HK-2 (cell line): ENCODE measurements at regions not wholly inside any gene's neighbourhood (a gene's known extent, or its start where the extent isn't known, plus 50 kb on each side); places are given as distances from the start of the nearest gene placed in this dataset.
"Not testable (repeated sequence)": the region's sequence is repeated elsewhere in the genome, so short reads cannot be mapped to it uniquely, and the experiment has no call there.

Experiments
- DNase-seq: peaks from one replicate; pipeline ENCODE4 v3.0.0-alpha.2; 2018; ENCODE audit not compliant: unreplicated experiment

GRCh38 chr7:157467496-157468212 lies 130.8 kb downstream of the DNAJB6 start:
- DNase-seq = no peak

- no peak for DNase-seq
These were observed 131.7 kb downstream of the DNAJB6 start for GRCh38 chr7:157468221-157469111.

GRCh38 chr7:157469181-157470016 lies 132.6 kb downstream of the DNAJB6 start:
- no peak for DNase-seq

- DNase-seq = no peak
These were observed 133.2 kb downstream of the DNAJB6 start for GRCh38 chr7:157470017-157470322.

- DNase-seq = no peak
These were observed 133.9 kb downstream of the DNAJB6 start for GRCh38 chr7:157470701-157471131.

- no peak for DNase-seq
These were observed 134.7 kb downstream of the DNAJB6 start for GRCh38 chr7:157471259-157472125.

GRCh38 chr7:157472311-157473050 lies 135.7 kb downstream of the DNAJB6 start:
- no peak for DNase-seq

- DNase-seq = no peak
These were observed 136.3 kb downstream of the DNAJB6 start for GRCh38 chr7:157473051-157473569.

GRCh38 chr7:157474685-157475084 lies 137.9 kb downstream of the DNAJB6 start:
- peak; percentile 14 for DNase-seq

GRCh38 chr7:157475095-157475494 lies 138.3 kb downstream of the DNAJB6 start:
- no peak for DNase-seq

GRCh38 chr7:157475601-157476000 lies 138.8 kb downstream of the DNAJB6 start:
- DNase-seq = no peak

GRCh38 chr7:157476201-157476600 lies 139.4 kb downstream of the DNAJB6 start:
- no peak for DNase-seq

- no peak for DNase-seq
These were observed 140.1 kb downstream of the DNAJB6 start for GRCh38 chr7:157476654-157477549.

- DNase-seq = no peak
These were observed 140.9 kb downstream of the DNAJB6 start for GRCh38 chr7:157477550-157478212.

- not testable (repeated sequence) for DNase-seq
These were observed 141.8 kb downstream of the DNAJB6 start for GRCh38 chr7:157478611-157479010.

- DNase-seq = no peak
These were observed 142.5 kb downstream of the DNAJB6 start for GRCh38 chr7:157479326-157479725.

- DNase-seq = no peak
These were observed 143.7 kb downstream of the DNAJB6 start for GRCh38 chr7:157480371-157481050.

GRCh38 chr7:157481389-157481788 lies 144.6 kb downstream of the DNAJB6 start:
- no peak for DNase-seq
